ENCODE measurements at regions not wholly inside any gene's neighbourhood (a gene's known extent, or its start where the extent isn't known, plus 50 kb on each side); places are given as distances from the start of the nearest gene placed in this dataset.
"Not testable (repeated sequence)": the region's sequence is repeated elsewhere in the genome, so short reads cannot be mapped to it uniquely, and the experiment has no call there.

DNA sequence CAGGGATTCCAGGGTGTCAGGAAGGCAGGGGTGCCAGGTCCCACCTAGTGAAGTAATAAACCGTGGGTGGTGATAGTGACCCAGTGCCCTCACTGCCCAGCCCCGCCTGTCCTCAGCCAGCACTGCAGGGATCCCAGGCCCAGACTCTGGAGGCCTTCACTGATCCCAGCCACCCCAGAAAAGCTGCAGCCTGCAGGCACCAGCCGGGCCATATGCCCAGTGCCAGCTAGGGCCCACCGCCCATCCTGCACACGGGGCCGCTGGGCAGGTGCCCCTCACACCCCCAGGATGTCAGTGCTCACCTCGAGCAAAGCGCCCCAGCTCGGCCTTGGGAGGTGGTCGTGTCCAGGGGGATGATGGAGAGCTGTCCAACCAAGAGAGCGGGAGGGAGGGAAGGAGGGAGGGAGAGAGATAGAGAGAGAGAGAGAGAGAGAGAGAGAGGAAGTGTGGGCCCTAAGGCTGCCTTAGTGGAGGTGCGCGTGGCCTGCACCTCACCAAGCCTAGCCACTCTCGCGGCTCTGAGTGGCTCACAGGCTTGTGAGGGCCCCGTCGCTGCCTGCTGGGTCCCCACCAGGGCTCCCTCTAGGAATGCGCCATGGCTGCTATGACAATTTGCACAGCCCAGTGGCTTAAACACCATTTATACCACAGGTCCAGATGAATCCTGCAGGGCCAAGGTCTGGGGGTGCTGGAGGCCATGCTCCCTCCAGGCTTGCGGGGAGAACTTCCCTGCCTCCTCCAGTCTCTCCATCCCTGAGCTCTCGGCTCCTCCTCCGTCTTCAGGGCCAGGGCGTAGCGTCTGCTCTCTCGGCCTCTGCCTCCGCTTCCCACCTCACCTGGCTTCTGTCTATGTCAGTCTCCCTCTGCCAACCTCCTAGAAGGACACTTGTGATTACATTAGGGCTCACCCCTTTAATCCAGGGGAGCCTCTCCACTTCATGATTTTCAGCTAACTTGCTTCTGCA, 401.0 kb downstream of the TMEM121 start:
- DNase-seq: no peak

DNA sequence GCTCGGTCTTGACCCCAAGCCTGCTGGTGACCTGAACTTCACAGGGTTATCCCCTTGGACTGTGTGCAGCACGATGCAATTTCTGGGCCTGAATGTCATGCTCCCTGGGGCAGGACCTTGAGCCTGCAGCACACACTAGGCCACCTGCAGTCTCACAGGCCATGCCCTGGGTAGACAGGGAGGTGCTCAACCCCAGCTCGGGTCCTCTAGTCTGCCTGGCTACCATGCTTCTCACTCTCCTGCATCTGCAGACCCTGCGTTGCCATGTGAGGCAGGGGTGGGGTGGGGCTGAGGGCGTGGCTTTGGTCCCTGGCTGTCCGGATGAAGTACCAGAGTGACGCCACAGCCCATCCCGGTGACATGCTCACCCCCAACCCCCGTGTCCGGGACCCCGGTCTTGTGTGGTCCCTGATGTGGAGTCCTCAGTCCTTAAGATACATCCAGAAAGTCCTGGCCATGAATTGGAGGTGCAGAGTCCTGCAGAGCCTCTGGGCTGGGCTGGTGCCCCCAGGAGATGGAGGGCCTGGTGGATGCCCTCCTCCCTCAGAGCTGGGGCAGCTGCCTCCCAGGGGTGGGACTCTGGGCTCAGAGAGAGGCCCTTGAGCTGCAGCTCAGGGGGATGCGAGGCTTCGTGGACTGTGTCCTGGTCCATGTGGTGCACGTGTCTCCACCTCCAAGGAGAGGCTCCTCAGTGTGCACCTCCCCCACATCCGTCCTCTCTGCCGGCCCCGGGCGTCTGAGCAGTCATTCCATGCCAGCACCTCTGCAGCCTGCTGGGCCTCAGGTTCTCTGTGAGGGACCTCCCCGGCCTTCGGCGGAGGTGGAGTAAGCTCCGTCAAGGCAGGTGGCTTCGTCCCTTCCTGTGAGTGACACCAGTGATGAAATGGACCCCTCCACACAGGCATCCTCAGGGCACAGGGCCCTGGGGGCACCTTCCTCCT, 402.1 kb downstream of the TMEM121 start:
- not testable (repeated sequence) for DNase-seq

DNA sequence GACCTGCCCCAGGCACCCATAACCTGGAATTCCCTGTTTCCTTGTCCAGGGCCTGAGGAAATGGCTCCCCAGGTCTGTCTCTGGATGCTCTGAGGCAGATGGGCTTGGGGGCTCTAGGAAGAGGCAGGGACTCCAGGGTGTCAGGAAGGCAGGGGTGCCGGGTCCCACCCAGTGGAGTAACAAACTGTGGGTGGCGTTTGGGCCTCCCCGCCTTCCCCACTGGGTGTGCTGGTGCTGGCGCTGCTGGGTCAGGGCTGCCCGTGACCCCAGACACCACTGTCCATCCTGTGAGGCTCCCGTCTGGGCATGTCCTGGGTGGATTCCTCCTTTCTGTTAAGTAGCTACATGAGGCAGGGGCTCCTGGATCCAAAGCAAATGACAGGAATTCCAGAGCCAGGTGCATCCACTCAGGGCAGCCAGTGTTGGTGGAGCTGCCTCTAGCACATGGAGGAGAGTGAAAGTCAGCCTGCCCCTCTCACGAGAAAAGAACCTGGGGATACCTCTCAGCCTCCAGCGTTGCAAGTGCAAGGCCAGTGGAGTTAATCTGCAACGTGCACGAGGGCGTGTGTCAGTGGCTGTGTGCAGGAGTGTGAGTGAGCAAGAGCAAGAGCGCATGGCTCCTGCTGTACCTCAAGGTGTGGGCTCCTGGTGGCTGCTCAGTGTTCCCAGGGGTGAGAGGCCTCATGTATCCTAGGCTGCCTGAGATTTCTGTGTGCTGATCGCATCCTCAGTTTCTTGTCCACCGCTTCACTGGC, 403.1 kb downstream of the TMEM121 start:
- no peak for DNase-seq

DNA sequence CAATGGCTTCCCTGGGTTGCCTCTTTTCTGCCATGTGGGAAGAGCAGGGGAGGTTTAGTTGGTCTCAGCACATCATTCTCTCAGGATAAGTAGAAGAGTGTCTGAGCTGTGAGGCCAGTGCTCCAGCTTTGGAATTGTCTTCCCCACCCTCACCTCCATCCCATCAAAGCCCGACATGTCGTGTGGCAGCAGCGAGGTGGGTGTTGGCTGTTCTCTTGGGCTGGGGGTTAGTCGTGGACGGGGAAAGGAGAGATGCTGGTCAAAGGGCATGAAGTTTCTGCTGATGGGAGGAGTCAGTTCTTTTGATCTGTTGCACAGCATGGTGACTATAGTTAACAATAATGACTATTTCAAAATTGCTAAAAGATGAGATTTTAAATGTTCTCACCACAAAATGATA, 404.2 kb downstream of the TMEM121 start:
- DNase-seq: no peak

DNA sequence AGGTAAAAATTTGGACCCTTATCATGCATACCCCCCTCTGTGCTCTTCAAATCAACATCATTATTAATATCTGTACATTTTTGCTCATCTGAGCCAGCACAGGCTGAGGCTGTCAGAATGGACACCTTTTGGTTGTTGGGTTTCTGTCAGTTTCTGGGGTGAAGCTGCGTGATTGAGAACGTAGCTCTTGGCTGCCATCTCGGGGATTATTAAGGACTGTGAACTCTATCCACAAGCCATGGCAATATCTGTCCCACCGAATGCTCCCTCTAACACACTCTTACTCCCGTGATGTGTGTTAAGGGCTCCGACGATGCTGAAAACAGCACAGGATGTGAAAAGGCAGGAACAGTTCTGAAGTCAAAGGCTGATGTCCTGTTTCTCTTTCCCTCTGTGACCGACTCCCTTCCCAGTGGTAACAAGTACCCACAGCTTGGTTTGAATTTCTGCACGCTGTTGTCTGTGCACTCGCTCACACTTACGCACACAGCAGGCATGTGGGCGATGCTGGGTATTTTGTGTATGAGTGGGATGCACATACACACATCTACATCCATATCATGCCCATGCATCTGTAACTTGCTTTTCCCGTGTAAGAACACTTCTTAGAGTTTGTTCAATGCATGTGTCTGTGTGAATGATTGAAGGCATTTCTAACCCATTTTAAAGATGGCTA, 405.6 kb downstream of the TMEM121 start:
- DNase-seq: no peak

DNA sequence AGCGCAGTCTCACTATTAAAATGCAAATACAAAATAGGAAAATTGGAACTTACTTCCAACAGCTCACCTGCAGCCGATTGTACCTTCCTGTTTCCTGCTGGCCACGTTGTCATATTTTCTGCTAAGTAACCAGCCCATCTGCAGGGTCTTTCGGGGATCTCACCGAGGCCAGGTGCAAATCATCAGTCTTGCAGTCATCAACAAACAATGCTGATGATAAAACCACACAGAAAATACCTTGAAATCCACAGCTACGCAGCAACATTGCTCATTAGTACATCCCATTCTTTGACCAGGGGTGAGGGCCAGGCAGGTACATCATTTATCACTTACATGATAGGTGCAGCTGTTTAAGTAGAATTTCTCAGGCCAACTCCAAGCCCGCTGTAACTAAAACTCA, 406.9 kb downstream of the TMEM121 start:
- no peak for DNase-seq

DNA sequence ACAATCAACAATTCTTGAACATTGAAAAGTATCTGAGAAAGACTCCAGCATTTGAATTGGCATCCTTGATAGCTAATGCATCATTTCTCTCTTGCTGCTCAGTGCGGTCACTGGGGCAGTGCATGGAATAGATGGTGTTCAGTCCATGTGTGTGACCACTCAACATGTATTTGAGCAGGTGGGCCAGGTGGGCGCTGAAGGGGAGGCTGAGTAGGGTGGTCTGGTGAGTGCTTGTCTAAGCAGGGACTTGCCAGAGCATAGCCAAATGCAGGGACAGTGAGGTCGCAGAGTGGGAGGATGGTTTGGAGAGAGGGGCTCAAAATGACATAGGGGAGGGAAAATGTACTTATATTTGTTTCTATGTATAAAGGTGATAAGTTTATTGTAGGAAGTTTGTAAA, 409.0 kb downstream of the TMEM121 start:
- DNase-seq: no peak

DNA sequence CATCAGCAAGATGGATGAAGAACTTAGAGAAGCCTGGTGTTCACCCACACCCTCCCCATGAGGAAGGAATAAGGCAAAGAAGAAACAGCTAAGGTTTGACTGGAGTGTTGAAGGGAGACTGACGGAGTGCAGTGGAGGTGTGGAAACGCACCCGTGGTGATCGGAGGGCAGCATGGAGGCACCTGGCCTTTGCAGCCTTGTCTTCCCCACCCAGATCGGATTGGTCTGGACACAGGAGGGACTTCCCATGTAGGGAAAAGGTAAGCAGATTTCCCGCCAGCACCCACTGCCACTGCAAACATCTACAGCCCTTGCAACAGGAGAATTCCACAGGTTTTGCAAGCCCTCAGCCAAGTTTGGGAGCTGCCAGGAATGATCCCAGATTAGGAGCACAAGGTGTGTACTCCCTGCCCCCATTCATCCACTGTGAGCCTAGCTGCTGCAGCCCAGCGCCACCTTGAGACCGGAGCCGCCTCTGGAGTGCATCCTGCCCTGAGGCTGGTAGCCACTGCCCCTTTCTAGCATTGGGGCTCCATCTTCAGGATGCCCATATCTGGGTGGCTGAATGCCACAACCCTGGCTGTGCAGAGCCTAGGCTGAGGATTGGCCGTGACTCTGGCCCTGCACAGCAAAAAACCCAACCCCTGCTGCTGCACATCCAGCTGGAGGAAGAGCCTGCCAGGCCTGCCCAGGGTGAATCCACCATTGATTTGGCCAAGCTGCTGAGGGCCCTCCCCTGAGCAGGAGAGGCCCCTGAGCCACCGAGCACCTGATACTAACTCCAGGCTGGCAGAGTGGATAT, 411.1 kb downstream of the TMEM121 start:
- no peak for DNase-seq

DNA sequence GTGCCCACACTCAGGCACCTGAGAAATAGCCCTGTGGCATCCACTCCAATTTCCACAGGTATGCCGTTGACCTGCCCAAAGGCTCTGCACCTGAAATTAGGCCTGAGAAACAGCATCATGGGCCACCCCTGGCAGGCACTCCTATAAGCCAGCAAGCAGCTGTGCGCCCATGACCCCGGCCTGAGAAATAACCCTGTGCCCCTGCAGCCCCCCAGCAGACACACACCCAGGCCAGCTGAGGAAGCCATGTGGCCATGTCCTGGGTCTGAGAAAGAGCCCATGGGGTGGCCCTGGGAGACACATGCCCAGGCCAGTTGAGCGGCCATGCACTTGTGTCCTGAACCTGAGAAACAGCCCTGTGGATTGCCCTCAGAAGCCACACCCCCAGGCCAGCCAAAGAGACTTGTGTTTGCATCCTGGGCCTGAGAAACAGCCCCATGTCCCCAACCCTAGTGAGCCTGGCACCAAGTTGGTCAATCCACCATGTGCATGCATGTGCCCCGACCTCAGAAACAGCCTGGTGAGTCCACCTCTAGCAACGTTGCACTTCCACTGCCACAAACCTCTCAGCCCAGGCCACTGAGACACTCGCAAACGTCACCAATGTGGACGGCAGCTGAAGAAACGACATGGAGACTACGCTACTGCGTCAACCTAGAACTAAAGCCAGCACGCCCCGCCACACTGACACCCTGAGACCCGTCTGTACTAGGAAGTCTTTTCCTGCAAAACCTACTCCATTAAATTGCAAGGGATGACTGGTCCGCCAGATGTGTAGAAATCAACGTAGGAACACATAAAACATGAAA, 411.9 kb downstream of the TMEM121 start:
- DNase-seq: no peak

DNA sequence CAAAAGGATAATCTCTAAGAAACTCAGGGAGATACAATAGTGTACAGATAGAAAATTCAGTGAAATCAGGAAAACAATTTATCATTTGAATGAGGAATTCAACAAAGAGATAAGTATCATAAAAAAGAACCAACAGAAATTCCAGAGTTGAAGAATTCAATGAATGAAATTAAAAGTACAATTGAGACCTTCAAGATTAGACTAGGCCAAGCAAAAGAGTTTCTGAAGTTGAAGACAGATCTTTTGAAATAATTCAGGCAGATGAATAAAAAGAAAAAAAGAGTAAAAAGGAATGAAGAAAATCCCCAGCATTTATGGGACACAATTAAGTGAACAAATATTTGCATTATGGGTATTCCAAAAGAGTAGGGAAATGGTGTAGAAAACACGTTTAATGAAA, 412.6 kb downstream of the TMEM121 start:
- DNase-seq: no peak

DNA sequence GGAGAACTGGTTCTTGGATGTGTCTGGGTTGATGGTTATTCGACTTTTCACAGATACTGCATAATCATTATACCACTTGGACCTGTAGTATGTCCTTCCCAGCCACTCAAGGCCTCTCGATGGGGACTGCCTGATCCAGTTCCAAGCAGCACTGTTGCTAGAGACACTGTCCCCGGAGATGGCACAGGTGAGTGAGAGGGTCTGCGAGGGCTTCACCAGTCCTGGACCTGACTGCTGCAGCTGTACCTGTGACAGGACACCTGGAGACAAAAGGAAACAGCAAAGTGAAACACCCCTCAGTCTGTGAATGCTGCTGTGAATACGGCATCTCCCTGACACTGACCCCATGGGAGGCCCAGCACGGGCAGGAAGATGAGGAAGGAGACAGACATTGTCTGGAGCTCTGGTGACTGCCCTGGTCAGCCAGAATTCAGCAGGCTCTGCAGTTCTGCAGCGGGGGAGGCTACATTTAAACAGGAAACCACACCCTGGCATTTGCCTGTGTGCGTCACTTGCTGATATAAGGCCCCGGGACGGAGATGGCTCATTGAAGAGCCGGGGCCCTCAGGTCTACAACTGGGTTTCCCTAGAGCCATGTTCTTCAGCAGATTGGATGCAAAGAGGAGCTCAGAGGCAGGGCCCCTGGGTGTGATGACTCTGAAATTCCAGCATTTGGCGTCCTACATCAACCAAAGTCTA, 413.6 kb downstream of the TMEM121 start:
- DNase-seq: no peak

DNA sequence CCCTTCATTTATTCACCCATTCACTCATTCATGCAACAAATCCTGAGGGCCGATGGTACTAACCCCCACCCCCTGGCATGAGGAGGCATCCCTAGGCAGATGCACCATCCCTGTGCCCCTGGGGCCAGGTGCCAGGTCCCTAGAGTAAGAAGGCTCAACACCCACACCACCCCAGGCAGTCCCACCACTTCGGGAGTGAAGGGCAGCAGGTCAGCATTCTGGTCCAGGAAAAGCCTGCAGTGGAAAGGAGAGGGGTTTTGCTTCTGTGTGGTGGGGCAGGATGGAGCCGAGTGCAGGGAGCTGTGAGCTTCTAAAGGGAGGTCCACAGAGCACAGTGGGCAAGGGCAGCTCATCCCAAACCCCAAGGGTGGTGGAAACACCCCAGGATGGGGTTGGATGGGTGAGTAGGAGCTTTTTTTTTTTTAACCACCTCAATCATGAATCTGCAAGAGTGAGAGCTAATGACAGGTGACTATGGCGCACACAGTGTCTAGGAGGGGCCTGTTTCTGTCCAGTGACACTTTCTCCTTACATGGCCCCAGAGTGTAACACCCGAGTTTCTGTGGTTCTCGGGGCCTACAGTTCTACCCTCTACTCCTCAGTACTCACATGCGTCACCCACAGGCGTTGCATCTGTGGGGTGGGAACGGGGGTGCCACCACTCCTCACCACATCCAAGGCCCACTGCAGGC, 414.3 kb downstream of the TMEM121 start:
- DNase-seq: no peak

DNA sequence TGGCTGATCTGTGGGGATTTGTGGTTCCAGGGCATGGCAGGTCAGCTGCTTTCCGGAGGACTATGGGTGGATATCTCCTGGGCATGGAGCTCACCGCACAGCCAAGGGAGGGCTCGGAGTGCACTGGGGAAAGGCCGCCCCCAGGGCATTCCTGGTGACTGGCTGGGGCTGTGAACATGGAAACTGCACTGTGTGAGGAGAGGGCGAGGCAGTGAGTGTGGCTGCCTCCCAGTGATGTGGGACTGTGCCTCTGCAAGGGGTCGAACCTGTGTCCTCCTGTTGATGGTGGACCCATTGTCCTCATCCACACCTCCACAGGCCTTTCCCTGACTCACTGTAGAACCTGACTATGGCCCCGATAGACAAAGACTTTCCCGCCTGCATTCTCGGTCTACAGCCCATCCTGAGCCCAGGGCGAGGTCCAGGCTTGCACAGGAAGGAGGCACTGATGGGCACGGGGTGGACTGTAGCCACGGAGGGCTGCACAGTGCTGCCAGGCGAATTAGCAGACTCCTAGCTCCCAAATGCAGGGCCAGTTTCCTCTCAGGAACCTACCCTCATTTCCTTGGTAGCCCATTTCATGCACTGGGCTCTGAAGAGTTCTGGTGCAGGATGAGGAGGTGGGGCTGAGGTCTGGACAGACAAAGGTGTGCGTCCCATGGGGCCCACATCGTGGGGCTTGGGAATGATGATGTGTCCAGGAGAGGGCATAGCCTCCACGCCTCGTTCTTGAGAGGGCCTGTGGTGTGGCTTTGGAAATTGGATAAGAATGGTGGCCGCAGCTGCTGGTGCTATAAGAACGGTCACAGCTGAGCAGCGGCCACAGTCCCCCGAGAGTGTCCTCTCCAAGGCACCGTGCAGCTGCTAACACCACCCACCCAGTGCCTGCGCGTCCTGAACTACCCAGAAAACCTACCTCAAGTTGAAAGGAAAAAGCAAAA, 415.1 kb downstream of the TMEM121 start:
- no peak for DNase-seq

DNA sequence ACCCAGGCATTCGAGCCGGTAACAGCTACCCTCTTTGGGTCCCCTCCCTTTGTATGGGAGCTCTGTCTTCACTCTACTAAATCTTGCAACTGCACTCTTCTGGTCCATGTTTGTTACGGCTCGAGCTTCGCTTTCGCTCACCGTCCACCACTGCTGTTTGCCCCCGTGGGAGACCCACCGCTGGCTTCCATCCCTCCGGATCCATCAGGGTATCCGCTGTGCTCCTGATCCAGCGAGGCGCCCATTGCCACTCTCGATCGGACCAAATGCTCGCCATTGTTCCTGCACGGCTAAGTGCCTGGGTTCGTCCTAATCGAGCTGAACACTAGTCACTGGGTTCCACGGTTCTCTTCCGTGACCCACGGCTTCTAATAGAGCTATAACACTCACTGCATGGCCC, 416.3 kb downstream of the TMEM121 start:
- DNase-seq: not testable (repeated sequence)

DNA sequence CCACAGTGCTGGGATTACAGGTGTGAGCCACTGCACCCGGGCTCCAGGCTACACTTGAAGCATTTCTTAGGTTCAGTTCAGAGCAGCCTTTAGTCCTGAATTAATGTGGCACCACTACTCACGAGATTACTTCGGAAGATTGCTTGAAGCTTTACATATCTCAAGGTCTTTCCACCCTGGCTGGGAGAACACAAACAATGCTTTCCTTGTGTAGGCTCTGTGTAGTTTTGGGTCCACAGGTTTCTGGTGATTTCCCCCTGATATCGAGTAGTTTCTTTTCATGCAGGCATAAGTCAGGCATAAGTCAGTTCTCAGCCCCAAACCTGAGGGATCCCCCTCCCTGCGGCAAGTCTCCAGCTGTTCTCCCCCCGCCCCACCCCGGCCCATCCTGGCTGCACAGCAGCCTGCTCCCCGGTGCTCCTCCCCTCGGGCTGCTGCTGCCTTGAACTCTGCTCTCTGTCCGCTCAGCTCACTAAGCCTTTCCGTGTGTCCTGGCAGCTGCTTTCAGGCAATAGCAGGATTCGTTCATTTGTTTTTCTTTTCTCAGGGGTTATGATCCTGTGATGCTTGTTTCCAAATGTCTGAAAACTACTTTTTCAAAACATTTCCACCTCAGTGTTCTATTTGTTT, 417.7 kb downstream of the TMEM121 start:
- DNase-seq: no peak

DNA sequence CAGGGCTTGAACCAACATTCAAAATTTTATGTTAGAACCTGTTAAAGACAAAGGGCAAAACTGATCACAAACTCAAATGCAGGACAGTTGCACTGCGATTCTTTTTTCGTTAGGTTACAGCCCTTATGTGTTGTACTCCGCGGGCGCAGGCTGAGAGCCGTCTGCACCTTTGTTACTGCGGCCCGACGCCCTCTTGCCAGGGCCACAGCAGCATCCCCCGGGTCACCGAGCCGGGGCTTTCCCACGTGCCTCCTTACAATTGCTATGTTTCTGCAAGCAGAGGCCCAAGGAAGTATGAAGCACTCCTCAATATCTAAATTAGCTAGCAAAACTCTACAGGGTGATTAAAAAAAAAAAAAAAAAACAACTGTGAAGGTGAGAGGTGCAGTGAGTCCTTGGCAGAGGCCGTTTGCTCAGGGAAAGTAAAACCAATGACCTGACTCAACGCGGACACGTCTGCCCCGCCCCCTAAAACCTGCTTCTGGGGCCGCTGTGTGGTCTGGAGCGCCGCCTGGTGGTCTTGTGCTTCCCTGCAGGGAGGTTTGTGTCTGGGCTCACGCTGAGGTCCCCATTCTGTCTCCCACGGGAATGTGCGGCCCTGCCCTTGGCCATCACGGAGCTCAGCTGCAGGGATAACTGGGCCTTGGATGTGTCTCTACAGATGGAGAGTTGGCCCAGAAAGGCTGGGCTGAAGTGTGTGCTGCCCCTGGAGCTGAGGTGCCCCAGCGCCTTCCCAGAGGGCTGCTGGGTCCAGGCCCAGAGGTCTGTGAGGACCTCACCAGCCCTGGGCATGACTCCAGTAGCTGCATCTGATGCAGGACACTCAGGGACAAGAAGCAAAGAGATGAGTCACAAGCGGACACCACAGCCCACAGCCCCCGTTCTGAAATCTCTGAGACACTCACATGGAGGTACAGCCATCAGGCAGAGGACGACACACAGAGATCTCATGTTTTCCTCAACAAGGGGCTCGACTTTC, 418.5 kb downstream of the TMEM121 start:
- DNase-seq: no peak

Data from GOT3 (cell line).